HepG2 (cell line): ENCODE measurements at regions not wholly inside any gene's neighbourhood (a gene's known extent, or its start where the extent isn't known, plus 50 kb on each side); places are given as distances from the start of the nearest gene placed in this dataset.
A peak's percentile ranks its signal among the peaks of the same experiment; 100 is the strongest.

ENCODE experiments used
- ATAC-seq: fragments of 200-7000 bp; cut with Tn5 transposase; 3 replicates; pipeline ENCODE4 v1.9.1; 2020; ENCODE audit warnings: mild to moderate bottlenecking, moderate library complexity
- BruUV-seq: library from RNA; stranded (reverse); fragments of 400-500 nt; replicated peaks from 2 replicates; lab custom pipeline; 2021; lab: Mats Ljungman, UMichigan
- CTCF ChIA-PET: fragments of 300-600 bp; formaldehyde crosslinking; extraction: SDS; loops from one replicate; lab custom pipeline; 2021; ENCODE audit warnings: low total read pairs, inconsistent platforms, low intra/inter-chr PET ratio; lab: Yijun Ruan, JAX
- POLR2A ChIA-PET: fragments of 350-600 bp; sonication (Branson Sonifier 250); formaldehyde crosslinking; loops from one replicate; lab custom pipeline; 2020; ENCODE audit warnings: antibody characterized with exemption, inconsistent platforms; lab: Yijun Ruan, JAX
- DNase-seq: peaks from one replicate; pipeline ENCODE4 v3.0.0-alpha.2; 2015; ENCODE audit warnings: low spot score
- FAIRE-seq: peaks from 3 replicates; lab custom pipeline; 2011; peaks lifted over from hg19 to GRCh38; lab: Jason Lieb, UNC
- H2AFZ ChIP-seq: one replicate; pipeline ENCODE4 v1.6.1; 2011; ENCODE audit warnings: low read length, inconsistent platforms
- H3K27ac ChIP-seq: fragments of 300-600 bp; 3 replicates; pipeline ENCODE4 v1.8.0; 2011; ENCODE audit warnings: mixed run types, mild to moderate bottlenecking, mixed read lengths, low read length, inconsistent platforms; ENCODE audit not compliant: insufficient read depth; ENCODE audit errors: extremely low read length
- H3K27me3 ChIP-seq, 2 experiments: fragments of 200-600 bp in 1 of 2; 2 replicates in 1 of 2; 3 replicates in 1 of 2; pipeline versions ENCODE4 v1.6.0 to v1.8.0; 2011; ENCODE audit warnings: low read length in 2 of 2, mild to moderate bottlenecking in 2 of 2, moderate library complexity in 2 of 2, inconsistent platforms in 1 of 2; ENCODE audit not compliant: insufficient read depth in 2 of 2, control insufficient read depth in 1 of 2
- H3K36me3 ChIP-seq, 2 experiments: fragments of 200-600 bp in 1 of 2; replicated peaks in 1 of 2; 2 replicates in 1 of 2; 3 replicates in 1 of 2; pipeline versions ENCODE4 v1.5.1 to v1.8.0; 2011; ENCODE audit warnings: low read length in 2 of 2, inconsistent platforms in 1 of 2; ENCODE audit not compliant: insufficient read depth in 2 of 2, control insufficient read depth in 1 of 2
- H3K4me1 ChIP-seq: 2 replicates; pipeline ENCODE4 v1.5.1; 2012; ENCODE audit warnings: low read length, inconsistent platforms; ENCODE audit not compliant: insufficient read depth
- H3K4me2 ChIP-seq: 2 replicates; pipeline ENCODE4 v1.6.0; 2011; ENCODE audit warnings: low read depth, low read length, inconsistent platforms
- H3K4me3 ChIP-seq, 3 experiments: fragments of 200-600 bp in 1 of 3; sonication (generic), shearing (Covaris generic) in 1 of 3; replicated peaks in 1 of 3; 2 replicates each; pipeline ENCODE4 v1.5.1; 2011 to 2016; ENCODE audit warnings: low read length in 3 of 3, inconsistent platforms in 2 of 3, low read depth in 2 of 3, mild to moderate bottlenecking in 2 of 3, control low read depth in 1 of 3, mixed read lengths in 1 of 3; ENCODE audit not compliant: insufficient read depth in 1 of 3
- H3K79me2 ChIP-seq: one replicate; pipeline ENCODE4 v1.6.1; 2011; ENCODE audit warnings: low read length, inconsistent platforms; ENCODE audit not compliant: insufficient read depth
- H3K9ac ChIP-seq: 2 replicates; pipeline ENCODE4 v1.6.0; 2011; ENCODE audit warnings: mild to moderate bottlenecking, low read depth, low read length, inconsistent platforms; ENCODE audit not compliant: insufficient read depth
- H3K9me3 ChIP-seq: 2 replicates; pipeline ENCODE4 v1.5.1; 2012; ENCODE audit warnings: mild to moderate bottlenecking, low read length
- H4K20me1 ChIP-seq: 2 replicates; pipeline ENCODE4 v1.6.0; 2011; ENCODE audit warnings: inconsistent platforms, mild to moderate bottlenecking, low read length, moderate library complexity; ENCODE audit not compliant: insufficient read depth
- CREB1 ChIP-seq, 2 experiments: fragments of 450-650 bp in 1 of 2; IDR thresholded peaks; 2 replicates each; pipeline ENCODE4 v1.6.1; 2016 to 2017; ENCODE audit warnings: control low read depth in 1 of 2, mild to moderate bottlenecking in 1 of 2, missing compliant biosample characterization in 1 of 2, missing genetic modification characterization in 1 of 2
- CTCF ChIP-seq: sonication (generic); formaldehyde crosslinking; IDR thresholded peaks from 2 replicates; pipeline ENCODE4 v1.5.0; 2020; ENCODE audit warnings: mild to moderate bottlenecking, missing genetic modification reagents, moderate library complexity
- NBN ChIP-seq: fragments of 450-650 bp; conservative IDR thresholded peaks from 2 replicates; pipeline ENCODE4 v1.6.1; 2017
- ONECUT2 ChIP-seq: sonication (generic); formaldehyde crosslinking; IDR thresholded peaks from 2 replicates; pipeline ENCODE4 v1.4.0; 2020; ENCODE audit warnings: missing genetic modification reagents
- WGBS: methylation state at CpG from one replicate; pipeline ENCODE4 v1.1.6; 2017; ENCODE audit warnings: low lambda C conversion rate; 5-methylcytosine and 5-hydroxymethylcytosine counted together
- in situ Hi-C: cut with HindIII; loops from 2 replicates; pipeline ENCODE4 v1.10.0; 2017; ENCODE audit warnings: low pct_unique_long_range_greater_than_20kb; ENCODE audit not compliant: extremely low pct_ligation_motif_present
- intact Hi-C: fragments of 100-400 bp; cut with micrococcal nuclease; formaldehyde crosslinking; loops from one replicate; pipeline ENCODE4 v1.10.0; 2022; ENCODE audit not compliant: unreplicated experiment
- TF ChIP-seq, protein P1 (sequence below): sonication (generic); formaldehyde crosslinking; IDR thresholded peaks from 2 replicates; pipeline ENCODE4 v1.5.1; 2020; ENCODE audit warnings: missing genetic modification reagents, mild to moderate bottlenecking, borderline replicate concordance

DNA sequence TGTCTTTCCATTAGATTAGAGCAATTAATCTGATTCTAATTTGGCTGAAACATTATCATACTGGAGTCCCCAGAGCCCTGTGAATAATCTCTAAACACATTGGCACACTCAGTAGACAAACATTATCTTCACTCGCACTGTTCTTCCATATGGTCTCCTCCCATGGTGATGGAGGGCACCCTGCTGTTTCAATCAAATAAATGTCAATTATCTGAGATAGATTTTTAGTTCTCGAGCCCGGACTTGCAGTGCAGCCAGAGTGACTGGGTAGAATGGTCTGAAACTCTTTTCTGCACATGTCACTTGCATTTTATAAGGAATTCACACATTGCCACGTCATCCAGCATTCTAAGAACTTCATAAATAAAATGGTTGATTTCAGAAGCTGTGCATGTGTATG is 90.6 kb upstream of the MAP3K7 start:
- no peaks in the 10 kb centered on the region for H4K20me1 ChIP-seq
- no peaks in the 10 kb centered on the region for H3K36me3 ChIP-seq
- no peaks in the 10 kb centered on the region for H3K4me1 ChIP-seq
- CTCF ChIA-PET = no interaction called here
- H3K4me2 ChIP-seq = no peak overlapping the region
- no peak overlapping the region for H3K9ac ChIP-seq
- ATAC-seq = no peak
- no peaks in the 10 kb centered on the region for H3K79me2 ChIP-seq
- no TSS peak for BruUV-seq
- no peak for FAIRE-seq
- in situ Hi-C loops = no loop called here
- peak; percentile 29; the same call in 1 of the 2 replicates for TF ChIP-seq CREB1 (IDR thresholded peaks at IDR 0.05)
- no peak for TF ChIP-seq CREB1 (CRISPR knock-in tag; IDR thresholded peaks at IDR 0.05)
- TF ChIP-seq, protein P1, sequence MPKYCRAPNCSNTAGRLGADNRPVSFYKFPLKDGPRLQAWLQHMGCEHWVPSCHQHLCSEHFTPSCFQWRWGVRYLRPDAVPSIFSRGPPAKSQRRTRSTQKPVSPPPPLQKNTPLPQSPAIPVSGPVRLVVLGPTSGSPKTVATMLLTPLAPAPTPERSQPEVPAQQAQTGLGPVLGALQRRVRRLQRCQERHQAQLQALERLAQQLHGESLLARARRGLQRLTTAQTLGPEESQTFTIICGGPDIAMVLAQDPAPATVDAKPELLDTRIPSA (CRISPR knock-in tag) = no peak
- TF ChIP-seq ONECUT2 (CRISPR knock-in tag) = no peak
- TF ChIP-seq NBN = no peak
- TF ChIP-seq CTCF (CRISPR knock-in tag) = no peak
- H3K9me3 ChIP-seq = no peaks in the 10 kb centered on the region
- DNase-seq = no peak
- no peak overlapping the region for H2AFZ ChIP-seq
- no peak overlapping the region for H3K27ac ChIP-seq
- POLR2A ChIA-PET = no interaction called here
- H3K4me3 ChIP-seq = no peak overlapping the region
- peaks cover 0 to 11% of the 10 kb centered on the region in 2 experiments; a peak in 1 of 5 replicates for H3K27me3 ChIP-seq
- intact Hi-C loops = no loop called here
- 0% methylated on average over 4 of the region's 4 CpGs for WGBS
